Esophagus squamous epithelium (tissue), 5 donors: ENCODE measurements at regions not wholly inside any gene's neighbourhood (a gene's known extent, or its start where the extent isn't known, plus 50 kb on each side); places are given as distances from the start of the nearest gene placed in this dataset.

ENCODE experiments used
- DNase-seq: peaks from one replicate; lab custom pipeline; 2025; lab: John Stamatoyannopoulos, UW
- H3K27ac ChIP-seq, 4 donors: fragments of 200-600 bp; sonication (generic); one replicate each; pipeline ENCODE4 v1.5.1; 2016 to 2019; ENCODE audit warnings: mild to moderate bottlenecking in 1 of 4
- H3K27me3 ChIP-seq, 4 donors: fragments of 200-600 bp; sonication (generic); 1 replicate in 3 of 4; 2 replicates in 1 of 4; pipeline versions ENCODE4 v1.5.1 to v1.6.0; 2017 to 2021; ENCODE audit warnings: antibody characterized with exemption in 1 of 4
- H3K36me3 ChIP-seq, 3 donors: fragments of 200-600 bp; sonication (generic); one replicate each; pipeline ENCODE4 v1.5.1; 2016 to 2019
- H3K4me1 ChIP-seq, 3 donors: fragments of 200-600 bp; sonication (generic); one replicate each; pipeline ENCODE4 v1.5.1; 2017 to 2019
- H3K4me3 ChIP-seq, 4 donors: fragments of 200-600 bp; sonication (generic); 1 replicate in 3 of 4; 2 replicates in 1 of 4; pipeline ENCODE4 v1.5.1; 2016 to 2019; ENCODE audit warnings: mild to moderate bottlenecking in 2 of 4, moderate library complexity in 1 of 4
- H3K9me3 ChIP-seq, 3 donors: fragments of 200-600 bp; sonication (generic); one replicate each; pipeline ENCODE4 v1.5.1; 2016 to 2019
- CTCF ChIP-seq, 6 experiments: fragments of 450-650 bp in 4 of 6; fragments of 200-600 bp in 2 of 6; sonication (generic) in 2 of 6; IDR thresholded peaks; one replicate each; pipeline ENCODE4 v1.5.1; 2016 to 2019; ENCODE audit warnings: antibody characterized with exemption in 6 of 6, mild to moderate bottlenecking in 4 of 6, moderate library complexity in 4 of 6
- POLR2A ChIP-seq, 4 donors: fragments of 450-650 bp; IDR thresholded peaks; one replicate each; pipeline ENCODE4 v1.6.1; 2017; ENCODE audit warnings: antibody characterized with exemption in 4 of 4, mild to moderate bottlenecking in 4 of 4, moderate library complexity in 3 of 4
- WGBS, 2 donors: methylation state at CpG; one replicate each; pipeline ENCODE4 v1.1.5; 2018; 5-methylcytosine and 5-hydroxymethylcytosine counted together
- intact Hi-C: fragments of 100-400 bp; cut with DNase I; formaldehyde crosslinking; loops from one replicate; pipeline ENCODE4 v1.15.0; 2022
- donor health status: DM: yes; HTN: yes; CAD: no.

GRCh38 chr6:77037439-77037838, 425.9 kb downstream of the HTR1B start:
- TF ChIP-seq CTCF (IDR thresholded peaks at IDR 0.05) (no peak), POLR2A (IDR thresholded peaks at IDR 0.05) (no peak)
- Histone ChIP-seq H3K36me3 (no peaks in the 10 kb centered on the region), H3K4me1 (no peaks in the 10 kb centered on the region), H3K27ac (no peak overlapping the region), H3K27me3 (no peaks in the 10 kb centered on the region), H3K9me3 (peaks cover 0 to 21% (median 0%) of the 10 kb centered on the region in 3 donors), H3K4me3 (no peak overlapping the region)
- 100% methylated on average over 1 of the region's 1 CpG for WGBS, 2 donors
- no peak for DNase-seq
- intact Hi-C loops, result no loop called here

- no peaks in the 10 kb centered on the region for H3K36me3 ChIP-seq
- DNase-seq, result no peak
- peaks cover 0 to 21% (median 0%) of the 10 kb centered on the region in 3 donors for H3K9me3 ChIP-seq
- intact Hi-C loops, result no loop called here
- H3K4me3 ChIP-seq, result no peak overlapping the region
- no peak overlapping the region for H3K27ac ChIP-seq
- WGBS, 2 donors, result 82 to 84% methylated on average over 4 of the region's 4 CpGs
- H3K4me1 ChIP-seq, result no peaks in the 10 kb centered on the region
- no peaks in the 10 kb centered on the region for H3K27me3 ChIP-seq
- no peak for TF ChIP-seq POLR2A (IDR thresholded peaks at IDR 0.05)
- TF ChIP-seq CTCF (IDR thresholded peaks at IDR 0.05), result no peak
Observed at GRCh38 chr6:77036400-77036799, 426.9 kb downstream of the HTR1B start.

GRCh38 chr6:77034161-77034560, 429.1 kb downstream of the HTR1B start:
- DNase-seq, result no peak
- Histone ChIP-seq H3K4me3 (no peak overlapping the region), H3K9me3 (peaks cover 0 to 21% (median 0%) of the 10 kb centered on the region in 3 donors), H3K27me3 (no peaks in the 10 kb centered on the region), H3K27ac (no peak overlapping the region), H3K4me1 (no peaks in the 10 kb centered on the region), H3K36me3 (no peaks in the 10 kb centered on the region)
- WGBS, 2 donors, result 43 to 62% methylated on average over 4 to 5 of the region's 5 CpGs
- TF ChIP-seq POLR2A (IDR thresholded peaks at IDR 0.05) (no peak), CTCF (IDR thresholded peaks at IDR 0.05) (no peak)
- intact Hi-C loops, result no loop called here

- no peaks in the 10 kb centered on the region for H3K9me3 ChIP-seq
- TF ChIP-seq CTCF (IDR thresholded peaks at IDR 0.05) (no peak), POLR2A (IDR thresholded peaks at IDR 0.05) (no peak)
- no peaks in the 10 kb centered on the region for H3K36me3 ChIP-seq
- intact Hi-C loops, result no loop called here
- 71 to 80% methylated on average over 7 of the region's 7 CpGs for WGBS, 2 donors
- no peak overlapping the region for H3K4me3 ChIP-seq
- H3K4me1 ChIP-seq, result no peaks in the 10 kb centered on the region
- H3K27me3 ChIP-seq, result no peaks in the 10 kb centered on the region
- no peak for DNase-seq
- no peak overlapping the region for H3K27ac ChIP-seq
Observed at GRCh38 chr6:77030929-77031674, 432.2 kb downstream of the HTR1B start.

GRCh38 chr6:77026341-77026740, 436.9 kb downstream of the HTR1B start:
- intact Hi-C loops, result no loop called here
- no peak for DNase-seq
- Histone ChIP-seq H3K27me3 (no peaks in the 10 kb centered on the region), H3K27ac (no peak overlapping the region), H3K4me1 (no peaks in the 10 kb centered on the region), H3K9me3 (no peaks in the 10 kb centered on the region), H3K36me3 (no peaks in the 10 kb centered on the region), H3K4me3 (no peak overlapping the region)
- WGBS, 2 donors, result 52 to 71% methylated on average over 2 of the region's 2 CpGs
- TF ChIP-seq CTCF (IDR thresholded peaks at IDR 0.05), result no peak
- no peak for TF ChIP-seq POLR2A (IDR thresholded peaks at IDR 0.05)
